ENCODE measurements at regions not wholly inside any gene's neighbourhood (a gene's known extent, or its start where the extent isn't known, plus 50 kb on each side); places are given as distances from the start of the nearest gene placed in this dataset.

GRCh38 chr11:71188073-71188472, 64.3 kb downstream of the SHANK2 start:
- H3K36me3 ChIP-seq (ENCODE audit: insufficient read depth), result no peaks in the 10 kb centered on the region
- TF ChIP-seq ZNF114 (CRISPR knock-in tag; IDR thresholded peaks at IDR 0.05), result no peak
- no peak for TF ChIP-seq REST (IDR thresholded peaks at IDR 0.05; ENCODE audit: unreplicated experiment)
- TF ChIP-seq EZH2phosphoT487 (IDR thresholded peaks at IDR 0.05; ENCODE audit: unreplicated experiment), result no peak
- TF ChIP-seq, protein P1, sequence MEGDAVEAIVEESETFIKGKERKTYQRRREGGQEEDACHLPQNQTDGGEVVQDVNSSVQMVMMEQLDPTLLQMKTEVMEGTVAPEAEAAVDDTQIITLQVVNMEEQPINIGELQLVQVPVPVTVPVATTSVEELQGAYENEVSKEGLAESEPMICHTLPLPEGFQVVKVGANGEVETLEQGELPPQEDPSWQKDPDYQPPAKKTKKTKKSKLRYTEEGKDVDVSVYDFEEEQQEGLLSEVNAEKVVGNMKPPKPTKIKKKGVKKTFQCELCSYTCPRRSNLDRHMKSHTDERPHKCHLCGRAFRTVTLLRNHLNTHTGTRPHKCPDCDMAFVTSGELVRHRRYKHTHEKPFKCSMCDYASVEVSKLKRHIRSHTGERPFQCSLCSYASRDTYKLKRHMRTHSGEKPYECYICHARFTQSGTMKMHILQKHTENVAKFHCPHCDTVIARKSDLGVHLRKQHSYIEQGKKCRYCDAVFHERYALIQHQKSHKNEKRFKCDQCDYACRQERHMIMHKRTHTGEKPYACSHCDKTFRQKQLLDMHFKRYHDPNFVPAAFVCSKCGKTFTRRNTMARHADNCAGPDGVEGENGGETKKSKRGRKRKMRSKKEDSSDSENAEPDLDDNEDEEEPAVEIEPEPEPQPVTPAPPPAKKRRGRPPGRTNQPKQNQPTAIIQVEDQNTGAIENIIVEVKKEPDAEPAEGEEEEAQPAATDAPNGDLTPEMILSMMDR (conservative IDR thresholded peaks at IDR 0.05; ENCODE audit: low read depth in 2 of 2), result no peak
- no peak for TF ChIP-seq JUNB (IDR thresholded peaks at IDR 0.05; ENCODE audit: unreplicated experiment)
- TF ChIP-seq ZNF331 (CRISPR knock-in tag; IDR thresholded peaks at IDR 0.05; ENCODE audit: low read depth), result no peak
- no peak for TF ChIP-seq ETS1 (IDR thresholded peaks at IDR 0.05)
- no peak for TF ChIP-seq POLR2AphosphoS5 (IDR thresholded peaks at IDR 0.05; ENCODE audit: low read depth)
- no peak for TF ChIP-seq STAT1 (IDR thresholded peaks at IDR 0.05; ENCODE audit: unreplicated experiment)
- TF ChIP-seq EZH2 (IDR thresholded peaks at IDR 0.05; ENCODE audit: low read depth, unreplicated experiment), result no peak
- no peak for TF ChIP-seq ZNF462 (CRISPR knock-in tag; IDR thresholded peaks at IDR 0.05)
- TF ChIP-seq NANOG (IDR thresholded peaks at IDR 0.05; ENCODE audit: borderline replicate concordance), result no peak
- Mint-ChIP-seq H3K4me3 (no peak overlapping the region), H3K9me3 (0 out of 3 replicates have a peak, but pooled peaks cover 2% of the 10 kb centered on the region), H3K36me3 (ENCODE audit: low read depth) (peaks cover 43% of the 10 kb centered on the region), H3K27ac (no peak overlapping the region), H3K27me3 (ENCODE audit: insufficient read depth, low read depth, poor library complexity) (peaks cover 7% of the 10 kb centered on the region), H3K4me1 (peaks cover 6% of the 10 kb centered on the region)
- no peak overlapping the region for H3K4me3 ChIP-seq
- no peak overlapping the region for H2AFZ ChIP-seq
- no peaks in the 10 kb centered on the region for H3F3A ChIP-seq (replicated peaks; ENCODE audit: low read depth)
- peaks cover 37% of the 10 kb centered on the region for H3K79me2 ChIP-seq (replicated peaks; ENCODE audit: insufficient read depth)
- no peaks in the 10 kb centered on the region for H3K27me3 ChIP-seq (ENCODE audit: insufficient read depth)
- H3K4me2 ChIP-seq, result no peak overlapping the region
- no peaks in the 10 kb centered on the region; the same call in 1 of the 2 replicates for H3K9me2 ChIP-seq (ENCODE audit: insufficient read depth)
- ATAC-seq, result no peak
- H4K20me1 ChIP-seq (replicated peaks; ENCODE audit: insufficient read depth), result peaks cover 16% of the 10 kb centered on the region
- DNase-seq (ENCODE audit: low spot score), result no peak
- H3K27ac ChIP-seq (ENCODE audit: low read depth), result no peak overlapping the region
- no peaks in the 10 kb centered on the region for H3K4me1 ChIP-seq (ENCODE audit: insufficient read depth)
